ENCODE measurements at regions not wholly inside any gene's neighbourhood (a gene's known extent, or its start where the extent isn't known, plus 50 kb on each side); places are given as distances from the start of the nearest gene placed in this dataset.

DNA sequence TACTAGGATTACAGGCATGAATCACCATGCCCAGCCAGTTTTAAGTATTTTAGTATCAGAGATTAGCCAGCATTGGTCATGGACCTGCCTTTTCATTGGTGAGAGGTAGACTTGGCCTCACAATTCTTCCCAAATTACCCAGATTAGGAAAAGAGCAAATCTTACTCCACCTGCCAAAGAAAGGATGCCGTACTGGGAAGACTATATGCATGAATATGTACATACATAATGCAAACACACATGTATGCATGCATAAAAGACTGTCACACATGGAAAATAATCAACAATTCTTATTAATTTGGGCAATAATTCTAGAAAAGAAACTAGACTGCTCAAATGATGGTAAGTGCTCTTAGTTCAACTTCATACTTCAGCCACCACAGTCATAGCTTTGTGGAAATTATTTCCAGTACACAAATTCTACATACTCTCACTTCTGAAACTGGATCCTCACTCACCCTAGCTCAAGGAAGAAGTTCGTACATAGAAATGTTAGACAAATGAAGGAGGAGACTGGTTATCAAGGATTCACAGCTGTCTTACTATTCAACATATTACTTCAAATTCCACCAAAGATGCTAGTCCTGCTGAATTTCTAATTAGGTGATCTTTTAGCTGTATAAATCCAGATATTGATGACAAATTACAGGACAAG, 73.7 kb downstream of the MINAR2 start:
- no peak for DNase-seq

DNA sequence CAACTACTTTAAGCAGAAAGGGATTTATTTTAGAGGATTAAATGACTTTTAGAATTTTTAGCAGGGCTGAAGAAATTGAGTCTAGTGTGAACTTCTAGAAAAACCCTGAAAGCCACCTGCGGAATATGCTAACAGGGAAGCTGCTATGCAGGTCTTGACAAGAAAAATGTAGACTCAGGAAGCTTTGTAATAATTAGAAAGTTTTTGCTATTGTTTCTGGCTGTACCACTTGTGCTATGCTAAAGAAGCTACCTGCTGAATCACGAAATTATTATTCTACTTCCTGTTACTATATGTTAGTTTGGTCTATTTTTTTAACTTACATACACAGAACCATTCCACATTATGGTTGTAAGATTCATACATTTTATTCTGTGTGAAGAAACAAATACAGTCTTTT, 74.0 kb upstream of the CHSY3 start:
- no peak for DNase-seq

DNA sequence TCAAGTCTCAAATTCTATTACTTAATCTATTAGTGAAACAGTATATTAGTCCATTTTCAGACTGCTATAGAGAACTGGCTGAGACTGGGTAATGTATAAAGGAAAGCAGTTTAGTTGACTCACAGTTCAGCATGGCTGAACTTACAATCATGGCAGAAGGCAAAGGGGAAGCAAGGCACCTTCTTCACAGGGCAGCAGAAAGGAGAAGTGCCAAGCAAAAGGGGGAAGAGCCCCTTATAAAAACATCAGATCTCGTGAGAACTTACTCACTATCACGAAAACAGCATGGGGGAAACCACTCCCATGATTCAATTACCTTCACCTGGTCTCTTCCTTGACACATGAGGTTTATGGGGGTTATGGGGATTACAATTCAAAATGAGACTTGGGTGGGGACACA, 67.9 kb upstream of the CHSY3 start:
- no peak for DNase-seq

DNA sequence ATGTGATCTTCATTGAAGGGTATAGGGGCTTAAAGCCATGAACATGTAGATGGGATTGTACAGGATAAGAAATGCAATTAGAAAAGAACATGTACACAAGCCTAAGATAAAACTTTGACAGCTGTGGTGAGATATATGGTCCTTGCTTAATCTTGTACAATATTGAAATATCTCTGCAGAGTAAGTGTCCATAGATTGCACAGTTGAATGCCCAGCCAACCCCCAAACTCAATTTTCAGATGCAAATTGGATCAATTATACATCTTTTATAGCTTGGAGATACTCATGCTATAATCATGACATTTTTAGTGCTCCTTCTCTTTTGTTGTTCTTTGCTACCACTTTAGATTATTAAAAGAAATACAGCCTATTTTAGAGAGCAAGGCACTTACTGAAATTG, 59.5 kb upstream of the CHSY3 start:
- no peak for DNase-seq

DNA sequence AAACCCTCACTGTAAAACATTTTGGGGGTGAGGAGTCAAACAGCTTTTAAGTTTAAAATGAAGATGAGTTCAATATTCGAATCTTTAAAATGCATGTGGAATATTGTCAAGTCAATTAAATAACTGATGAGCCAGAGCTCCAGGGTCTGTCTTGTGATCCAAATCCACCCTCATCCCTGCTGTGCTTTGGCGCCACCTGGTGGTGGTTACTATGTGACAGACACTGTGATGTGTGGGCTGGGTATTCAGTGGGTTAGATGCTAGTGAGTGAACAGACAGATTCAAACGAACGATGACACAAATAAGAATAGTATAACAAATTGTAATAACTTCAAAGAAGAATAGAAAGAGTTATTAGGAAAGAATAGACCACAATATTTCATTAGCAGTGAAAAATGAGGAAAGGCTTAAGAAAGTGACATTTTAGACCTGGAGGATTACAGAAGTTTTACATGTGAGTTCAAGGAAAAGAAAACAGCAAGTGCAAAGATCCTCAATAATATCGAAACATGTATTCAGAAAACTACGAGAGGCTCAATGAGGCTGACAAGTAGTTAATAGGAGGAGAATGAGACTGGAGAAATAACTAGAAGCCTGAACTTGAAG, 51.4 kb upstream of the CHSY3 start:
- peak; percentile 95 for DNase-seq

DNA sequence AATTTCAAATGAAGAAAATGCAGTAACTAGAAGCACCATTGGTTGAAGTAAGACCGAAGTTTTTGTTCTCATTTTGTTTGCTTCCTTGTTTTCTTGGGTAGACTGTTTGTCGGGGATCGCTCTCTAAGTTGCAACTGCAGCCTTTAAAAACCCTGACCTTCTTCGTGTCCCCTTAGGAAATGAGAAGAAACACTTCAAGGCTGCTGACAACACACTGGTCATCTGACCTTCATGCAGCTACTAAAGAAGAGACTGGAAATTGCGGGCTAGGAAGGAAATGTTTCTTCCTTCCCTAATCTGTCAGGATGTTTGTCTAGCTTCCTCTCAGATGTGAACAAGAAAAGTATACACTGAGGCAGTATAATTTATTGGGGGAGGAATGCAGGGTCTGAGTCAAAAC, 50.7 kb upstream of the CHSY3 start:
- no peak for DNase-seq

All from eye (tissue), 1 donor.